Activated T-helper 2 cell treated with anti-CD3 and anti-CD28 coated beads, Interferon-gamma antibody, Interleukin-2, Interleukin-4, amounts not matched to agents 10 μg/mL and 5 μg/mL and 100 μg/mL, durations not matched to agents 14 hours and 24 hours and 36 hours (primary cell): ENCODE measurements at regions not wholly inside any gene's neighbourhood (a gene's known extent, or its start where the extent isn't known, plus 50 kb on each side); places are given as distances from the start of the nearest gene placed in this dataset.

Source experiments
- DNase-seq: peaks from one replicate; pipeline ENCODE4 v3.0.0; 2021; ENCODE audit warnings: low spot score
- H3K27ac Mint-ChIP-seq: one replicate; pipeline ENCODE4 v1.8.0; 2021; ENCODE audit warnings: mixed read lengths
- H3K27me3 Mint-ChIP-seq: one replicate; pipeline ENCODE4 v1.8.0; 2021; ENCODE audit warnings: low read depth, mixed read lengths
- H3K36me3 Mint-ChIP-seq: one replicate; pipeline ENCODE4 v1.8.0; 2021; ENCODE audit warnings: low read depth, mixed read lengths
- H3K4me1 Mint-ChIP-seq: one replicate; pipeline ENCODE4 v1.8.0; 2021; ENCODE audit warnings: low read depth, mixed read lengths
- H3K4me3 Mint-ChIP-seq: one replicate; pipeline ENCODE4 v1.8.0; 2021; ENCODE audit warnings: low read depth, mild to moderate bottlenecking, moderate library complexity, mixed read lengths
- H3K9me3 Mint-ChIP-seq: one replicate; pipeline ENCODE4 v1.8.0; 2021; ENCODE audit warnings: mixed read lengths
- intact Hi-C: fragments of 100-400 bp; cut with micrococcal nuclease; formaldehyde crosslinking; loops from one replicate; pipeline ENCODE4 v1.15.1; 2023

GRCh38 chr3:187795207-187795960, 50.1 kb upstream of the BCL6 start:
- Mint-ChIP-seq H3K36me3 (peaks cover 46% of the 10 kb centered on the region), H3K27ac (peak overlapping the region; percentile 46), H3K9me3 (peaks cover 21% of the 10 kb centered on the region), H3K4me1 (peaks cover 43% of the 10 kb centered on the region), H3K27me3 (no peaks in the 10 kb centered on the region), H3K4me3 (no peak overlapping the region)
- intact Hi-C loops: no loop called here
- no peak for DNase-seq

DNA sequence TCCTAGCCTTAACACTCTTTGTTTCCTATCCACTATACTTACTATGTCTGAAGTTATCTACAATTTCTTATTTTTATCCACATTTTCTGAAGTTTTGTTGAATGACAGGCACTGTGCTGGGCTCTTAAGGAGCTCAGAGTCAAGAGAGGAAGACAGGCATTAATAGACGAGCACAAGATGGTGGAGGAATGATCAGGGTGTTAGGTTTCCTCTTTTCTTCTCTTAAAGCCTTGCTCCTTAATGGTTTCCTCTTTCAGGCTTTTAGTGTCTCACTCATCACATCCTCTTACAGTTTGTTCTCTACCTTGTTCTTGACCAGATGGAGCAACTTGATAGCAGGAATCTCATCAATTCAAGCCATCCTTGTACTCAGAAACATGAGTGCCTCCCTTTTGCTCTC, 52.9 kb upstream of the BCL6 start:
- Mint-ChIP-seq H3K4me3 (peak overlapping the region; percentile 13), H3K36me3 (peaks cover 32% of the 10 kb centered on the region), H3K27me3 (no peaks in the 10 kb centered on the region), H3K4me1 (peaks cover 65% of the 10 kb centered on the region), H3K27ac (peak overlapping the region; percentile 87), H3K9me3 (peaks cover 25% of the 10 kb centered on the region)
- no peak for DNase-seq
- intact Hi-C loops: no loop called here

DNA sequence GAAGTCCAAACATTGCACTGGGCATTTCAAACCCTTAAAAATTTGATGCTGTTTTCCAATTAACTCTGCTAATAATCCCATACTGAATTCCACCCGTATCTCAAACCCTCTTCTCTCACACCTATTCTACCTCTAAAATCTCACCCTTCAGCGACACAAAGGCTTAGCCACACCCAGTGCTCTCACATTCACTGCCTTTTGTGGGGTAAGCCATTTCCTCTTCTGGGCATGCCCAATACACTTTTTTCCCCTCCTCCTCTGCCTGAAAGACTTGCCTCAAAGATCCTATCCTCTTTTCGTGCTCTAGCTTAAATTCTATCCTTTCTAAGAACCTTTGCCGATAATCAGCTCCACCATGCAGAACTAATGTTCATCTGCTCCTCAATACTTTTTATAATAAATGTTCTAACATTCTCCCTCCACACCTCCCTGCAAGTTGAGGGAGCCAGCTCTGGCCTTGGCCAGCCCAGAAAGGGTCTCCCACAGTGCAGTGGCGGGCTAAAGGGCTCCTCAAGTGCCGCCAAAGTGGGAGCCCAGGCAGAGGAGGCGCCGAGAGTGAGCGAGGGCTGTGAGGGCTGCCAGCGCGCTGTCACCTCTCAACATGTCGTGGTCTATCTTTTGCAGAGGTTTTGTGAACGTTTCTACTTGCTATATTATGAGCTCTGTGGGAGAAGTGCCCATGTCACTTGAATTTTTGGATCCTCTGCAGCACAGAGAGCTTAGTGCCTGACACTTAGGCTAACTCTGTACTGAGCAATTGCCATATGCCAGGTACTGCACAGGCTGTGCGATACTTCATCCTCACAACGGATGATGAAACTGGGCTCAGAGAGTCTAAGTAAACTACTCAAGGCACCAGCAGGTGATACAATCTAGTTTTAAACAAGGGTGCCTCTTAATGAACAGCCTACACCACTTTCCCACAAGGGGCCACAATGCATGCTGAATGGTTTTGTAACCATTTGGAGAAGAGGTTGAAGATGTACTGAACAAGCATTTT, 53.6 kb upstream of the BCL6 start:
- peak overlapping the region; percentile 35 for H3K4me3 Mint-ChIP-seq
- H3K36me3 Mint-ChIP-seq: peaks cover 31% of the 10 kb centered on the region
- intact Hi-C loops: loop anchor here (1.0 kb wide), 2 partner anchors 16 to 22 kb away; no protein-coding TSS in a partner anchor
- peak; percentile 47 for DNase-seq
- peaks cover 69% of the 10 kb centered on the region for H3K4me1 Mint-ChIP-seq
- peak overlapping the region; percentile 87 for H3K27ac Mint-ChIP-seq
- peaks cover 25% of the 10 kb centered on the region for H3K9me3 Mint-ChIP-seq
- H3K27me3 Mint-ChIP-seq: no peaks in the 10 kb centered on the region

DNA sequence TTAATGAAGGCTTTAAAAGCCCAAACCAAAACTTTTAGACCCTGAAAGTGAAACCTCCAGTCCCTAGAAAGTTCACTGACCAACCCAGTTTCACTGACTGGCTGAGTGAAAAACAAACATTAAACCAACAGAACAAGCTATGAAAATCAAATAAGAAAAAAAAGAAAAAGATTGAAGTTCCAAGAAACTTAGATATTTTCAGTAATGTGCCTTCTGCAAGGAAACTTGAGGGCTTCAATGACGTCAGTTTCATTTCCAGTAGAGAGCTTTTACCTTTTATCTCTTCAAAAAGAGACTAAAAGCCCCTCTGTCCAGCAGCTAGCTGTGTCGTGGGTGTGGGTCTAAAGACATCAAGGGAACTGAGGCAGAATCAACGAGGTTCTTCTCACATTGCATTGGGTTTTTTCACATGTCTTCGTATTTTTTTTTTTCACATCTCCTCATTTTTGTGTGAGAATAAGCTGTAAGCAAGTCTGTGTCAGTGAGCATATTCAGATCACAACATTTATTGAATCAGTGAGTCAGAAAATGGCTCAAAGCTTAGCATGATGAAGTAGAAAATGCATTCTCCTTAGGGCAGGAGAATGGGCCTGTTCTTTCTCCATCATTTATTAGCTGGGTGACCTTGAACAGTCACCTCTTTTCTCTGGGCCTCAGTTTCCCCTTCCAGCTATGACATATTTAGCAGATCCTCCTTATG, 54.8 kb upstream of the BCL6 start:
- H3K27ac Mint-ChIP-seq: peak overlapping the region; percentile 87
- H3K27me3 Mint-ChIP-seq: no peaks in the 10 kb centered on the region
- H3K4me3 Mint-ChIP-seq: peak overlapping the region; percentile 49
- peaks cover 77% of the 10 kb centered on the region for H3K4me1 Mint-ChIP-seq
- intact Hi-C loops: loop anchor here (1.0 to 10.0 kb wide), 11 partner anchors 17 to 1505 kb away; no protein-coding TSS in a partner anchor
- peaks cover 22% of the 10 kb centered on the region for H3K36me3 Mint-ChIP-seq
- H3K9me3 Mint-ChIP-seq: peaks cover 18% of the 10 kb centered on the region
- peak; percentile 31 for DNase-seq

GRCh38 chr3:187801152-187801551, 55.9 kb upstream of the BCL6 start:
- H3K36me3 Mint-ChIP-seq: peaks cover 23% of the 10 kb centered on the region
- no peak for DNase-seq
- peak overlapping the region; percentile 87 for H3K27ac Mint-ChIP-seq

GRCh38 chr3:187802203-187802927, 57.1 kb upstream of the BCL6 start:
- peaks cover 25% of the 10 kb centered on the region for H3K9me3 Mint-ChIP-seq
- peaks cover 25% of the 10 kb centered on the region for H3K36me3 Mint-ChIP-seq
- intact Hi-C loops: loop anchor here (1.0 to 10.0 kb wide), 11 partner anchors 32 to 1502 kb away; no protein-coding TSS in a partner anchor
- H3K4me3 Mint-ChIP-seq: peak overlapping the region; percentile 54
- DNase-seq: no peak
- peaks cover 91% of the 10 kb centered on the region for H3K4me1 Mint-ChIP-seq
- H3K27me3 Mint-ChIP-seq: no peaks in the 10 kb centered on the region
- H3K27ac Mint-ChIP-seq: peak overlapping the region; percentile 87

More at GRCh38 chr3:187801152-187801551, 55.9 kb upstream of the BCL6 start:
- Mint-ChIP-seq H3K4me1 (peaks cover 81% of the 10 kb centered on the region), H3K27me3 (no peaks in the 10 kb centered on the region), H3K9me3 (peaks cover 26% of the 10 kb centered on the region), H3K4me3 (peak overlapping the region; percentile 24)
- intact Hi-C loops: loop anchor here (5.0 to 10.0 kb wide), 8 partner anchors 261 to 1504 kb away; no protein-coding TSS in a partner anchor

DNA sequence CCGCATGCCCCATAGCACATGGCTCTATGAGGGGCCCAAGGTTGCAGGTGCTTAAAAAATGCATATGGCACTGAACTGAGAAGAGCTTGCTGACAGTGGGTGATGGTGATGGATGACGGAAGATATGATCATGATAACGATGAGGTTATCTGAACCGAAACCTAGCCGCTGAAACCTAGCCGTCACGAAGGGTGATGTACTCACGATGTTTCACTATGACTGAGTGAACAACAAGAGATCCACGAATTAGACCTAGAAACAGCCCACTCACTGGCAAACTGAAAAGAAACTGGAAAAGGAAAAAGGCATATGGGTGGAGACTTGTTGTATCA, 57.6 kb upstream of the BCL6 start:
- Mint-ChIP-seq H3K9me3 (peaks cover 20% of the 10 kb centered on the region), H3K4me1 (peaks cover 90% of the 10 kb centered on the region), H3K27ac (peak overlapping the region; percentile 87), H3K36me3 (peaks cover 21% of the 10 kb centered on the region), H3K4me3 (peak overlapping the region; percentile 54), H3K27me3 (no peaks in the 10 kb centered on the region)
- intact Hi-C loops: loop anchor here (1.0 to 10.0 kb wide), 16 partner anchors 32 to 1502 kb away; partner anchors contain the start of gene BCL6
- DNase-seq: peak; percentile 80

DNA sequence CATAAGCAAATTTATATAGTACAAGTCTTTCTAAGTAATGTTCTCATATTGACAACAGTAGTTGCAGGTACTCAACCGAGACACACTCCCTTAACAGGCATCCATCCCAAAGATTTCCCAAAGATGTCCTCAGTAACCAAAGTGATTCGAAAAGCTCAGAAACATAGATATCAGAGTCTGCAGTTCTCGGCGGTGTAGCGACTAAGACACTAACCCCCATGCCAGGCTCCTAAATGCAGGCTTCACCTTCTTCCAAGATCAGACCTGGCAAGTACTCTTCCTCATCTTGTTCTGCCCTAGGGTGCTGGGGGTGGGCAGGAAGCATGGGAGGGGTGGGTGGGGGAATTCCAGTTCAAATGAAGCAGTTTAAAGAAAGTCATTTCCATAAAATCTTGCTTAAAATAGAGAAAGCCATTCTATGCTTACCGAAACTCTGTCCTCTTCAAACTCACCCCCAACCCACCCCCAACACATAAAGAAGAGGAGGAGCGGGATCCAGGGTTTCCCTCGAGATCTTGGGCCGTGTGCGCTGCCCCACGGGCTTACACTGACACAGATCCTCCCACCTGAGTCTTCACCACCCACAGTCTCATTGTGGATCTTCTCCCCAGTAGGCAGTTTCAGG, 59.0 kb upstream of the BCL6 start:
- no peaks in the 10 kb centered on the region for H3K27me3 Mint-ChIP-seq
- peaks cover 13% of the 10 kb centered on the region for H3K36me3 Mint-ChIP-seq
- H3K4me1 Mint-ChIP-seq: peaks cover 76% of the 10 kb centered on the region
- DNase-seq: no peak
- peak overlapping the region; percentile 5 for H3K4me3 Mint-ChIP-seq
- peak overlapping the region; percentile 67 for H3K27ac Mint-ChIP-seq
- intact Hi-C loops: loop anchor here (5.0 to 10.0 kb wide), 8 partner anchors 258 to 1501 kb away; no protein-coding TSS in a partner anchor
- peaks cover 12% of the 10 kb centered on the region for H3K9me3 Mint-ChIP-seq

DNA sequence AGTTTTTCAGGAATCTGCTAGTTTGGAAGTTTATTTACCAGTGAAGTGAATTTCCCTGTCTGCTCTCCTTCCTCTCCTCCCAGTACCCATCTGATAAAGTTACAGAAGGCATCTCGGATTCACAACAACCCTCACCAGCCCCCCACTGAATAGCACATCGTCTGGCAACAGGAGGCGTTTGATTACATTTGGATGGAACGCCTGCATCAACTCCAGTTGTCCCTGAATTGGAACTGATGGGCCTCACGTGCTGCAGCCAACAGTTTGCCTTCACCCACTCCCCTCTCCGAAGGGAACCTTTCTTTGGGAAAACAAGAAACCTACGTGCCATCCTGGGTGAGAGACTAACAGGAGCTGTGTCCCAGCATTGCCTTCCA, 59.5 kb upstream of the BCL6 start:
- Mint-ChIP-seq H3K4me1 (peaks cover 71% of the 10 kb centered on the region), H3K27me3 (no peaks in the 10 kb centered on the region), H3K9me3 (peaks cover 12% of the 10 kb centered on the region), H3K27ac (peak overlapping the region; percentile 66), H3K4me3 (no peak overlapping the region), H3K36me3 (peaks cover 13% of the 10 kb centered on the region)
- intact Hi-C loops: loop anchor here (5.0 to 10.0 kb wide), 8 partner anchors 258 to 1500 kb away; no protein-coding TSS in a partner anchor
- no peak for DNase-seq

GRCh38 chr3:187805774-187806173, 60.5 kb upstream of the BCL6 start:
- peak overlapping the region; percentile 31 for H3K27ac Mint-ChIP-seq

GRCh38 chr3:187807086-187807862, 62.0 kb upstream of the BCL6 start:
- Mint-ChIP-seq H3K27me3 (no peaks in the 10 kb centered on the region), H3K9me3 (peaks cover 12% of the 10 kb centered on the region), H3K4me1 (peaks cover 60% of the 10 kb centered on the region), H3K4me3 (no peak overlapping the region), H3K36me3 (peaks cover 13% of the 10 kb centered on the region), H3K27ac (peak overlapping the region; percentile 58)
- intact Hi-C loops: loop anchor here (1.0 to 10.0 kb wide), 7 partner anchors 63 to 1498 kb away; no protein-coding TSS in a partner anchor
- no peak for DNase-seq

More at GRCh38 chr3:187805774-187806173, 60.5 kb upstream of the BCL6 start:
- H3K9me3 Mint-ChIP-seq: peaks cover 12% of the 10 kb centered on the region
- peaks cover 13% of the 10 kb centered on the region for H3K36me3 Mint-ChIP-seq
- DNase-seq: no peak
- no peak overlapping the region for H3K4me3 Mint-ChIP-seq
- H3K4me1 Mint-ChIP-seq: peaks cover 64% of the 10 kb centered on the region
- intact Hi-C loops: loop anchor here (10.0 kb wide), 4 partner anchors 479 to 1499 kb away; no protein-coding TSS in a partner anchor
- no peaks in the 10 kb centered on the region for H3K27me3 Mint-ChIP-seq
